HUES64 (cell line): ENCODE measurements at regions not wholly inside any gene's neighbourhood (a gene's known extent, or its start where the extent isn't known, plus 50 kb on each side); places are given as distances from the start of the nearest gene placed in this dataset.
"Not testable (repeated sequence)": the region's sequence is repeated elsewhere in the genome, so short reads cannot be mapped to it uniquely, and the experiment has no call there.

ENCODE experiments used
- H3K27ac ChIP-seq: 2 replicates; pipeline ENCODE4 v1.7.0; 2013; ENCODE audit warnings: low read depth, low read length, inconsistent platforms
- H3K27me3 ChIP-seq: 2 replicates; pipeline ENCODE4 v1.6.1; 2013; ENCODE audit warnings: mild to moderate bottlenecking, low read length; ENCODE audit not compliant: insufficient read depth
- H3K36me3 ChIP-seq: 2 replicates; pipeline ENCODE4 v1.6.1; 2013; ENCODE audit warnings: mild to moderate bottlenecking, low read length; ENCODE audit not compliant: insufficient read depth
- H3K4me1 ChIP-seq: 2 replicates; pipeline ENCODE4 v1.6.1; 2013; ENCODE audit warnings: mild to moderate bottlenecking, low read length, moderate library complexity; ENCODE audit not compliant: insufficient read depth
- H3K4me3 ChIP-seq: 2 replicates; pipeline ENCODE4 v1.5.1; 2013; ENCODE audit warnings: mild to moderate bottlenecking, low read length, moderate library complexity
- H3K9ac ChIP-seq: 2 replicates; pipeline ENCODE4 v1.6.1; 2013; ENCODE audit warnings: mild to moderate bottlenecking, low read depth, low read length
- H3K9me3 ChIP-seq: 2 replicates; pipeline ENCODE4 v1.6.1; 2013; ENCODE audit warnings: low read depth, low read length; ENCODE audit not compliant: insufficient read depth
- WGBS: fragments of 150-250, 120-280 bp; methylation state at CpG from one replicate; pipeline ENCODE4 v1.1.7; 2013; ENCODE audit warnings: missing lambda C conversion rate; 5-methylcytosine and 5-hydroxymethylcytosine counted together

DNA sequence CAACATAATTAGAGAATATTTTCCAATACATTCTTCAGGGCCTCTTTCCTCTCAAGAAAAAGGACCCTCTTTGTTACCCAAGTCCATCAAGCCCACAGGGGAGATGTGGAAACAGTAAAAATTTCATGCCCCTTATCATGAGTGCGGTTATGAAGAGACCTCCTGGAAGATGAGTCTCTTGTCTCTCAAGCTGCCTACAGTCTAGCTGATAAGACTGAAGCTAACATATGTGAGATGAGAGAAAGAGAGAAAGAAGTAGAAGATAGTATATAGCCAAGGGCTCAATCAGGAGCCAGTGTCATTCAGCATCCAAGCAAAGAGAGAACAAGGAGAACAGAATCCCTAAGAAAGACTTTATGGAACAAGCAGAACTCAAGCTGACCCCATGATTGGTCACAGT is 75.9 kb upstream of the CABCOCO1 start:
- Histone ChIP-seq H3K9ac (no peak overlapping the region), H3K27ac (no peak overlapping the region), H3K9me3 (no peaks in the 10 kb centered on the region), H3K4me1 (no peaks in the 10 kb centered on the region), H3K4me3 (no peak overlapping the region), H3K36me3 (no peaks in the 10 kb centered on the region), H3K27me3 (no peaks in the 10 kb centered on the region)
- WGBS = 100% methylated on average over 1 of the region's 1 CpG

DNA sequence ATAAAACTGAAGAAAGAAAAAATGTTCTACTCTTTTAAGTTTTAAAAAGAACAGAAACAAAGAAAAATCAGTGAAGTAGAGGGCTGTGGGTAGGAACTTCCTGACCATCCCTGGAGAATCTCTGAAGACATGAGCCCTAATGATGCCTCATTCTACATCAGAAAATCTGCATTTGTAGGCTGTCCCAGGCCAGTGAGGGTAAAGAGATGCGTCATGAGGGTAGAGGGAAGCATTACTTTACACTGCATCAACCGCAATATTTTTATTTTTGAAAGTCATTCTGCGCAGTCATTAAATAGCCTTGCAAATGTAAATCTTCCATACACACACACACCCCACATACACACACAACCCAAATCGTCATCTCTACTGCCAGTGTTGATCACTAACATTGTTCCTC is 82.1 kb upstream of the CABCOCO1 start:
- Histone ChIP-seq H3K27ac (no peak overlapping the region), H3K4me3 (no peak overlapping the region), H3K9me3 (no peaks in the 10 kb centered on the region), H3K27me3 (no peaks in the 10 kb centered on the region), H3K4me1 (0 out of 2 replicates have a peak, but pooled peaks cover 9% of the 10 kb centered on the region), H3K9ac (no peak overlapping the region), H3K36me3 (no peaks in the 10 kb centered on the region)
- 98% methylated on average over 3 of the region's 4 CpGs for WGBS

GRCh38 chr10:61570204-61570603 is 92.5 kb upstream of the CABCOCO1 start:
- H3K27ac ChIP-seq, H3K4me3 ChIP-seq, H3K9ac ChIP-seq, H3K4me1 ChIP-seq, H3K27me3 ChIP-seq, H3K36me3 ChIP-seq, H3K9me3 ChIP-seq: not testable (repeated sequence)
- over 99% methylated on average over 4 of the region's 4 CpGs for WGBS

DNA sequence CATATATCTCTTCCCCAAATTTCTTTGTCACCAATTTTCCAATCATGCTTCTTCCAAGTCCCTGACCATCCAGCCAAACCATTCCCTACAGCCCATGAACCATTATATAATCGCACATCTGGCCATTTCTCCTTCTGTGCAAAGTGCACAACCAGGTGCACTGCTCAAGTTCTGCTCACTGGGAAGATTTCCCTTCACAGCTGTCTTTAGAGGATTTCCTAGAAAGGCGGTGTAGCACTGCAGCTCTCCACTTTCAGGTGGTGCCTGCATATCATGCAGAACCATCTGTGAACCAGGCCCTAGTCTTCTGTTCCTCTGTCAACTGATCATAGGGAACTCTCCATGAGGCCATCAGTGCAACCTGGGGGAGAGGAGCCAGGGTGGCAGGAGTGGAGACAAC is 95.0 kb upstream of the CABCOCO1 start:
- H3K9me3 ChIP-seq = 0 out of 2 replicates have a peak, but pooled peaks cover 8% of the 10 kb centered on the region
- H3K27ac ChIP-seq = no peak overlapping the region
- H3K27me3 ChIP-seq = no peaks in the 10 kb centered on the region
- no peak overlapping the region for H3K9ac ChIP-seq
- H3K4me3 ChIP-seq = no peak overlapping the region
- H3K4me1 ChIP-seq = no peaks in the 10 kb centered on the region
- no peaks in the 10 kb centered on the region for H3K36me3 ChIP-seq
- 97% methylated on average over 2 of the region's 2 CpGs for WGBS

- Histone ChIP-seq H3K36me3 (no peaks in the 10 kb centered on the region), H3K27me3 (no peaks in the 10 kb centered on the region), H3K9me3 (0 out of 2 replicates have a peak, but pooled peaks cover 8% of the 10 kb centered on the region), H3K27ac (no peak overlapping the region), H3K9ac (no peak overlapping the region), H3K4me3 (no peak overlapping the region), H3K4me1 (no peaks in the 10 kb centered on the region)
- WGBS = 88% methylated on average over 4 of the region's 4 CpGs
These were observed 96.7 kb upstream of the CABCOCO1 start for GRCh38 chr10:61565819-61566560.

DNA sequence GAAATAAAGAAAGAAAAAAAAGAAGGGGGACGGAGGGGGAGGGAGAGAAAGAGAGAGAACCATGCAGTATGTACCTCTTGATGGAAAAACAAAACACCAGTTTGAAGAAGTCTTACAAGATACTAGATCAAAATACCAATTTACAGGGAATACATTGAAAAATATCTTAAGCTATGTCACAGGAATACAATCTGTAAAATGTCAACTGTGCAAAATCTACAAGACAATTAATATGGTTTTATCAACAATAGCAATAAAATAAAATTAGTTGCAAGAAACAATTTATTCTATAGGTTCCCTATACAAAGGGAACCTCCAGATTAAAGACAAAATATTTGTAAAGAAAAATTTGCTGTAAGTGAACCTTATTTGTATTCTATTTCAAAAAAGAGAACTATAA is 98.3 kb upstream of the CABCOCO1 start:
- Histone ChIP-seq H3K27me3 (no peaks in the 10 kb centered on the region), H3K36me3 (no peaks in the 10 kb centered on the region), H3K9me3 (no peaks in the 10 kb centered on the region), H3K9ac (no peak overlapping the region), H3K27ac (no peak overlapping the region), H3K4me1 (peaks cover 4% of the 10 kb centered on the region; the same call in 1 of the 2 replicates), H3K4me3 (no peak overlapping the region)
- WGBS = no CpG with 5 or more reads among the region's 1 CpG

GRCh38 chr10:61559615-61560014 is 103.1 kb upstream of the CABCOCO1 start:
- no peaks in the 10 kb centered on the region for H3K9me3 ChIP-seq
- H3K4me3 ChIP-seq = no peak overlapping the region
- H3K4me1 ChIP-seq = peaks cover 11% of the 10 kb centered on the region; the same call in 1 of the 2 replicates
- no peak overlapping the region for H3K27ac ChIP-seq
- no peaks in the 10 kb centered on the region for H3K36me3 ChIP-seq
- H3K27me3 ChIP-seq = no peaks in the 10 kb centered on the region
- no peak overlapping the region for H3K9ac ChIP-seq

DNA sequence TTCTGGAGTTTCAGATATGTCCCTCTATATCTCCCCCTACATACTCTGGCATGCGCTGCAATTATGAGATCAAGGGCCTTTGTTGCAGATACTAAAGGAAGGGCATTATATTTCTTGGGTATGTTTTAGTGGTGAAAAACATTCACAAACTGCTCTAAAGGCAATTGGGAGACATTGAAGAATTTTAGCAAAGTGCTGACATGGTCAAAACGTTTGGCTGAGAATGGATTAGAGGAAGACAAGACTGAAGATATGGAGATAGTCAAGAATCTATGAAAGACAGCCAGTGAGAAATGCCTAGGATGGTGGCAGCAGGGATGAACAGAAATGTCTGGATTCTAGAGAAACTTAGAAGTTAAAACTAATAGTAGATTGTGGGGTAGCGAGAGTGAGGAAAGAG is 104.5 kb upstream of the CABCOCO1 start:
- H3K27me3 ChIP-seq = no peaks in the 10 kb centered on the region
- WGBS = 92% methylated on average over 3 of the region's 3 CpGs
- H3K9ac ChIP-seq = no peak overlapping the region
- peaks cover 11% of the 10 kb centered on the region; the same call in 1 of the 2 replicates for H3K4me1 ChIP-seq
- H3K9me3 ChIP-seq = no peaks in the 10 kb centered on the region
- H3K27ac ChIP-seq = no peak overlapping the region
- H3K36me3 ChIP-seq = no peaks in the 10 kb centered on the region
- H3K4me3 ChIP-seq = no peak overlapping the region

DNA sequence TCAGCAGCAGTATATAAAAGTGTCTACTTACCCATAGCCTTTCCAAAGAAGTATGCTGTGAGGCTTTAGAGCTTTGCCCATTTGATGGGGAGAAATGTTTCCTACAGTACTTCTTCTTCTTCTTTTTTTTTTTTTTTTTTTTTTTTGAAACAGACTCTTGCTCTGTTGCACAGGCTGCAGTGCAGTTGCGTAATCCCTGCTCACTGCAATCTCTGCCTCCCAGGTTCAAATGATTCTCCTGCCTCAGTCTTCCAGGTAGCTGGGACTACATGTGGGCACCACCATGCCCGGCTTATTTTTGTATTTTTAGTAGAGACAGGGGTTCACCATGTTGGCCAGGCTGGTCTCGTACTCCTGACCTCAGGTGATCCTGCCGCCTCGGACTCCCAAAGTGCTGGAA is 101.7 kb upstream of the TMEM26 start:
- Histone ChIP-seq H3K9me3 (no peaks in the 10 kb centered on the region), H3K9ac (no peak overlapping the region), H3K27me3 (no peaks in the 10 kb centered on the region), H3K36me3 (no peaks in the 10 kb centered on the region), H3K4me3 (no peak overlapping the region), H3K27ac (no peak overlapping the region), H3K4me1 (peaks cover 11% of the 10 kb centered on the region; the same call in 1 of the 2 replicates)
- 95% methylated on average over 5 of the region's 5 CpGs for WGBS

GRCh38 chr10:61549861-61550260 is 96.7 kb upstream of the TMEM26 start:
- no peaks in the 10 kb centered on the region for H3K4me1 ChIP-seq
- WGBS = 100% methylated on average over 2 of the region's 3 CpGs
- no peaks in the 10 kb centered on the region for H3K36me3 ChIP-seq
- no peaks in the 10 kb centered on the region for H3K9me3 ChIP-seq
- H3K4me3 ChIP-seq = no peak overlapping the region
- H3K9ac ChIP-seq = no peak overlapping the region
- H3K27me3 ChIP-seq = no peaks in the 10 kb centered on the region
- no peak overlapping the region for H3K27ac ChIP-seq

DNA sequence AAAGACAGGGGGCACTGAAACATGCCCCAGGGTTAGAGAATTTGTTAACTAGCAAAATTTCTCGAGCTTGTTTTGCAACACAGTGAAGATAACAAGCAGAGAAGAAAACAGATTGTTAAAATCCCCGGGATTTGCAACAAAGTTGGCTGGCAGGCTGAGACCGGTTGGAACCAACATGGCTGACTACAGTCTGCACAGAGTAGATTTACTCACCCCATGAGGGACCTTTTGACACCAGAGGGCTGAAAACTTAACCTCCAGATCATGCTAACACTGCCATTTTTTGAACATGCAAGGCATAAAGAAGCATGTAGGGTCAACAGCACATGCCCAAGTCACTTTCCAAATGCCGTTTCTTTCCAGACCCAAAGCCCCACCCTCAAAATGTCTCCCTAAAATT is 95.2 kb upstream of the TMEM26 start:
- WGBS = 92% methylated on average over 4 of the region's 4 CpGs
- H3K9me3 ChIP-seq = no peaks in the 10 kb centered on the region
- no peak overlapping the region for H3K9ac ChIP-seq
- H3K4me1 ChIP-seq = no peaks in the 10 kb centered on the region
- H3K27ac ChIP-seq = no peak overlapping the region
- H3K36me3 ChIP-seq = no peaks in the 10 kb centered on the region
- H3K4me3 ChIP-seq = no peak overlapping the region
- H3K27me3 ChIP-seq = no peaks in the 10 kb centered on the region

DNA sequence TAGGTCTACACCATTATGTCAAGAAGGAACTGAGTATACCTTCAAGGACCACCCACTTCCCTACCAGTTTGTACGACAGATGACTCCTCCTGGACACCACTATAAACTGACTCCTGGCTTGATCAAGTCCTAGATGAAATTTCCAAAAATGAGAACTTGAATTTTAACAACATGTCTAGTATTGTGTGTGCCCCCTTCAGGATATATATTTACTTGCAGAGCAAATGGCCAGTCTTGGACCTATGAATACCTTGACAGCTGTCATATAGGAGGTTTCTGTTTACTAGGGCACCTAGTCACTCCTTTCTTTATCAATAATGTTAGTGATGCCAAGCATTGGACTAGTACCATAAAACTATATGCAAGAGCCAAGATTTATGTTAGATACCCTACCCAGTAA is 94.1 kb upstream of the TMEM26 start:
- no peak overlapping the region for H3K27ac ChIP-seq
- H3K36me3 ChIP-seq = no peaks in the 10 kb centered on the region
- whole genome bisulfite sequencing = 89% methylated on average over 1 of the region's 1 CpG
- H3K4me3 ChIP-seq = no peak overlapping the region
- no peaks in the 10 kb centered on the region for H3K4me1 ChIP-seq
- no peaks in the 10 kb centered on the region for H3K9me3 ChIP-seq
- no peaks in the 10 kb centered on the region for H3K27me3 ChIP-seq
- no peak overlapping the region for H3K9ac ChIP-seq
